AG20443 (cell line): ENCODE measurements at regions not wholly inside any gene's neighbourhood (a gene's known extent, or its start where the extent isn't known, plus 50 kb on each side); places are given as distances from the start of the nearest gene placed in this dataset.

ENCODE experiments used
- DNase-seq: peaks from one replicate; pipeline ENCODE4 v3.0.0; 2012; ENCODE audit warnings: low spot score, mixed read lengths

- no peak for DNase-seq
Observed at GRCh38 chr15:79230766-79231165, 51.8 kb upstream of the ANKRD34C start.

DNA sequence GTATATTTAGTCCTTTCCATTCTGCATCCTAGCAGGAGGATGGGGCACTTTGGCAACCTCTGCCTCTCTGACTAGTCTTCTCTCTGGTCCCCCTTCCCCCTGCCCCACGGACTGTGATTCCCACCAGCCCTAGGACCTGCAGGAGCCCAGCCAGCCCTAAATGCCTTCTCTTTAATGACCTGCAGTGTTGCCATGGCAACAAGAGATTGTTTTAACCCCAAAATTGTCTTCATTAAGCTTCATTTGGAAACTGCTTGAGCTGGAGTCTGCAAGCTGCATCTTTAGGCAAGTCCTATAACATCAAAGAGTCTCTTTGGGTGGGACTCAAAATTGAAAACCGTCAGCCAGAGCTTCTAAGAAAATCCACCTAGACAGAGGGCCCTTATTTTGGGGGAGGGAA, 59.7 kb upstream of the ANKRD34C start:
- no peak for DNase-seq

- no peak for DNase-seq
Observed at GRCh38 chr15:79221696-79222095, 60.8 kb upstream of the ANKRD34C start.

GRCh38 chr15:79219393-79220056, 63.0 kb upstream of the ANKRD34C start:
- DNase-seq, result no peak

GRCh38 chr15:79218588-79219200, 63.8 kb upstream of the ANKRD34C start:
- peak; percentile 38 for DNase-seq

DNA sequence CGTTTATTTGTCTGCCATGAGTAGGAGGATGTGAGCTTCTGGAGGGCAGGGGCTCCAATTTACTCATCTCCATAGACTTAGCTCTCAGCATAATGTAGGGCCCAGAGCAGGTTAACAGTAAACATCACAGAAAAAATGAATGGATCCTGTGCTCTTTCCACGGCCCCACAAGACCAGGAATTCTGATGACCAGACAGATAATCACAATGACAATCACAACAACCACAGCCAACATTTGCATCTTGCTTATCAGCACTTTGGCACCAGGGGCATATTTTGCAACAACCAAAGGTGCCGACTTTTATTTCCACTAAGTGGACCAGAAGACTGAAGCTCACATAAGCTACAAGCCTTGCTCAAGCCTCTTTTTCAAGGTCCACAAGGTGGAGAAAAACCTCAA, 68.9 kb upstream of the ANKRD34C start:
- DNase-seq, result no peak

DNA sequence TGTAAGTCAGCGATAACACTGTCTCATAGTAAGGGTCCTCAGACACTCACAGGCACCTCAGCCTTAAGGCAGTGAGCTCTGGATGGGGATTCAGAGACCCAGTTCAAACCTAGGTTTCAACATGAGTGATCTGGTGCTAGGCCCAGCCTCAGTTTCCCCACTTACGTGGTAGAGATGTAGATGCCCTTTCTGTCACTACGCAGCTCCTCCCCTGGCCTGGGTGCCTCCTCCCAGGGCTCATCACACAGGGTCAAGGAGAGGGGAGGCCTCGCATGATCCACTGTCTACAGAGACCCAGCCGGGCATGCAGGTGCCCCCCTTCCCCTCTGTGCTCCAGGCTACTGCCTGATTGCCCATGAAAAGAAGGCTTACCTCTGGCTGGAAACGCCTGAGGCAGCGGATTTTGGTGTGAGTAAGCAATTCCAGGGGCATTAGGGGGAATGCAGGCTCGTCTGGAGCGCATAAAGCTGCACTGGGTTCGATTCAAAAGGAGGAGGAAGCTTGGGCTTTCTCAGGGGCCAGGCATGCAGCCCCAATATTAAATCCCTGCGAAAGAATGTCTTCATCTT, 69.8 kb upstream of the ANKRD34C start:
- no peak for DNase-seq

DNA sequence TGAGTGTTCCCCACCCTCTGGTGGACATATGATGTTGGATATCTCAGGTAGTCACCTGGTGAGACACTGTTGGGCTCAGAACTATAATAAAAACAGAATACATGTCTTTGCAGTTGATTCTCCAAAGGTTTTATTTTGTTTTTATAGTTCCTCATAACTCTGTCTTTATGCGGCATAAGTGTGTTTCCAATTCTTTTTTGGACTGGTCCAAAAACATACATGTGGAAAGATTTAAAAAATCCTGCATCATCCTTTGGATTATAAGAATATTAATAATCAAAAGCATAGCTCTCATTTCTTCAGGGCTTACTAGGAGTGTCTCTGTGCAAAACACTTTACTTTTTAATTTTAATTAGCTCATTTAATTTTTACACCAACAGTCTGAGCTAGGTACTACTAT, 71.0 kb upstream of the ANKRD34C start:
- DNase-seq, result no peak

DNA sequence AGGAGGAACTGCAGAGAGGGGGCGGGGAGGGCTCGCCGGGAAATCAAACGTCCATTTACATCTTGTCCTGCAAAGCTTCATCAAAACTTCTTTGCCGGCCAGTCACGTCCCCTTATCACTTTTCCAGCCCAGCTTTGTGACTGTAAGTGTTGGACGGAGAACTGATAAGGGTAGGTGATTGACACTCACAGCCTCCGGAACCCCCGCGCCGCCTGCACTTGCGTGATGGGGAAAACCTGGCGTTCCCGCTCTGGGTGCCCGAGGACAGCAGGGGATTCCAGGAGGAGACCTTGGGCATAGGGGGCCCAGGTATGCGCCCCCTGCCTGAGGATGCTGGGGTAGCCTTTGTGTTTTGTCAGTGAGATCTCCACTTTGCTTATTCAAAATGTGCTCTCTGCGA, 72.8 kb upstream of the ANKRD34C start:
- no peak for DNase-seq

DNA sequence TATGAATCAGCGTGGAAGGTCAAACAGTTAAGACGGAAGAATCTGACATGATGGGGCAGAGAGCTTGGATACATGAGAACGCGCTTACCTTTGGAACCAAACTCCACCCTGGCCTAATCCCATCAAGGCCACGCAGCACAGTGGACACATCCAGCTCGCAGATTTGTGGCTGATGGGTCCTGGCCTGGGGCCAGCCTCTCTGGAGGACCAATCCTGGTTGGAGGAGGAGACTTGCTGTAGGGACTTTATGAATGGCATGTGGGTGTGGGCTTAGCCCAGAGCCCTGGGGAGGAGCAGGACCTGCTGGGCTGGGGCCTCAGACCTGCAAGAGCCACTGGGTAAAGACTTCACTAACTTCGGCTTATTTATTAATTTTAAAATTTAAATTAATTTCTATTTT, 73.4 kb upstream of the ANKRD34C start:
- no peak for DNase-seq

DNA sequence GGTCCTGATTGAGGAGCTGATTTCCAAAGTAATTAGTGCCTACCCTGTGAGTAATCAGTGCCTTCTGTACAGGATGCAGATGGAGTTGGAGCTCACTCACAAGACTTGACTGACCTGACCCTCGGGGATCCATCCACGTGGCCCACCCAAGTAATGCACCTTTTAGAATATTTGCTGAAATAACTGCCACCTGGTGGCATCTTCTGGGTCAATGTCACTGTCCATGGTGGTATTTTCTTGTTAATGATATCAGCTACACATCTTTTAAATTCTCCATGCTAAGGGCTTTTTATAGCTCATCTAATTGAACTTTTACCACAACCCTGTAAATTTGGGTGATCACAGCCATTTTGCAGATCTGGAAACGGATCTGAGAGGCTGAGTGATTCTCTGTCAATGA, 74.3 kb upstream of the ANKRD34C start:
- no peak for DNase-seq

DNA sequence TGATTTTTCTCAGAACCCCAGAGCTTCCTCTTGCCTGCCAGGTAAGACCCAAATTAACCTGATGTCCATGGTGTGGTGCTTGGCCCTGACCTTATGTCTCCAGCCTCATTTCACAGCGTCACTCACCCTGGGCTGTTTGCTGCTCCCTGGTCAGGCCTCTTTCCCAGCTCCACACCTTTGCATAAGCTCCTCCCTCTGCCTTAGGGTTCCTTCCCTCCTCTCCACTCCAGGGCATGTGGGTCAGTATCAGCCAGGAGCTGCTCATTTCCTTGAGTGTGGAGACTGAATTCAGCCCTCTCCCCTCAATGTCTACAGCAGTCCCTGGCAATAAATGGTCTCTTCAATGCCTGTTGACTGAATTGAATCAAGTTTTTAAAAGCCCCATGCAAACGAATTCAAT, 75.6 kb upstream of the ANKRD34C start:
- DNase-seq, result no peak

DNA sequence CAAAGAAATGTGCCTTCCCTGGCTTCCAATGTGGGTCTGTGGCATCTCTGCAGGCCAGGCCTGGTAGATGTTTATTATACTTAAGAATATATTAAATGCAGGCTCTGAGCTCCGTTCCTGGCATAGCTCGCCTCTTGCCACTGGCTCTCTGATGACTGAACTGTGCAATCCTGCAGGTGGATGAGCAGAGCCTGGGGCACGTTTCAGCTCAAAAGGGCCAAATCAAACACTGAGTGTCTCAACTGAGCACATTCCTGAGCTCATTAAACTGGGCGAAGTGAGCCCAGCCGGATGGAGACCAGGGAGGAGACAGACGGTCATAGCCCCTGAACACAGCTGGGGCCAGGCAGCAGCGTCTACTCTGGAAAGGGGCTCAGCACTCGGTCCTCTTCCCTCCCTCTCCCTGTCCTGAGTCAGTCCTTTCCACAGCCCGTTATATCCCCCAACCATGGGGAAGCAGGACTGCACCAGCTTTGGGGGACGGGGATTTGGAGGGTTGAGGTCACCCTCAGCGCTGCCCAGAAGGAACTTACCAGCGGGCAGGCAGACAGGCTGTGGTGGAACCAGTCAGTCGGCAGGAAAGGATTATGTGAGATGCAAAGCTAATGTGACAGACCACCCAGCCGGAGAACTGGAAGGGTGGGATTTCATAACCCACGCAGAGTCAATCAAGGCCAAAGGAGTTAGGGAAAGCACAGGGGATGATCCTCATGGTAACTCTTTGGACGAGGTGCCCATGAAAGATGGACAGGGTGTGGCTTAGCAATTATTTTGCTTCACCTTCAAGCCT, 77.4 kb upstream of the ANKRD34C start:
- no peak for DNase-seq

DNA sequence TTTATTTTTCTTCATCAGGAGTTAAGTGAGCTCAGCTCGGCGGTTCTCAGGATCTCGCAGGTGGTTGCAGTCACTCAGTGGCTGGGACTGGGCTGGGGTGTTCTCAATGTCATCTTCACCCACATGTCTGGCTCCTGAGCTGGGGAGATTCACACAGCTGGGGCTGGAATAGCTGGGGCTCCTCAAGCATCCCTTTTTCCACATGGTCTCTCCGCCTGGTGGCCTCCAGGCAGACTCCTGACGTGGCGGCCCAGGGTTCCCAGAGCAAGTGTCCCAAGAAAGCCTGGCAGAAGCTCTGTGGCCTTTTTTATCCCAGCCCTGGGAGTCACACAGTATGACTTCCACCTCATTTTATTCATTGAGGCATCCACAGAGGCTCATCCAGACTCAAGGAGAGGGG, 84.1 kb upstream of the ANKRD34C start:
- no peak for DNase-seq

GRCh38 chr15:79197285-79197684, 85.2 kb upstream of the ANKRD34C start:
- no peak for DNase-seq

DNA sequence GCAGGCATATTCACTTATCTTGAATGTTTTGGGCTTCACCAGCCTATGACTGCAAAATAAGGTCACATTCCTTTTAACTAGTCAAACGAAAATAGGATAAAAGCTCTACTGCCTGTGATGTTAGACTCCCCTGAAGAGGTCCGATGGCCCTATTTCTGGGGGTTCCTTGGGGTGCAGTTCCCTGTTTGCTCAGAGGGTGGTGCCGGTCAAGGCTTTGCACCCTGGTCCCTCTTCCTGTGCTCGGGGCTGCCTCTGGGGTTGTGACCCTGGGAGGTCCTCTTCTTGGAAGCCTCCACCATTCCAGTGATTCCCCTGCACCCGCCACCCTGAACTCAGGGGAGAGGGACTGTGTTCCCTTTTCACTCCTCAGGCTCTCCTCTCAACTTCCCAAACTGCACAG, 86.7 kb upstream of the ANKRD34C start:
- DNase-seq, result no peak

- no peak for DNase-seq
Observed at GRCh38 chr15:79195239-79195638, 87.3 kb upstream of the ANKRD34C start.

GRCh38 chr15:79194386-79194785, 88.1 kb upstream of the ANKRD34C start:
- DNase-seq, result no peak

GRCh38 chr15:79193549-79193948, 89.0 kb upstream of the ANKRD34C start:
- DNase-seq, result no peak

DNA sequence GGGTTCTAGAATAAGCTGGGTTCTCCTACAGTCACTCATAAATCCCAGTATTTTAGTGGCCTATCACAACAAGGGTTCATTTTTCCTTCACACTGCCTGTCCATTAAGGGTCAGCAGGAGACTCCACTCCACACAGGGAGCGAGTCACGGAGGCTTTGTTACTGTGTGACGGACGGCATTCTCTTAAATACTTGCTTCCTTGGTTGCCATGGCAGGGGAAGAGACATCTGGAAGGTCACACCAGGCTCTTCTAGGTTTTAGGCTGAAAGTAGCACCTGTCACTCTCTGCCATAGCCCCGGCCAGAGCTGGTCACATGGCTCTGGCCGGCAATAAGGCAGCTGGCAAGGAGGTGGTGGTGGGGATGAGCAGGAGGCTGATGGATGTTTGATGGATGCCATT, 89.4 kb upstream of the ANKRD34C start:
- DNase-seq, result no peak

GRCh38 chr15:79192462-79193036, 90.0 kb upstream of the ANKRD34C start:
- peak; percentile 61 for DNase-seq

GRCh38 chr15:79190093-79190492, 92.4 kb upstream of the ANKRD34C start:
- DNase-seq, result no peak

- DNase-seq, result no peak
Observed at GRCh38 chr15:79186616-79187015, 95.9 kb upstream of the ANKRD34C start.
